Mucosa of rectum (tissue), 2 donors: ENCODE measurements at regions not wholly inside any gene's neighbourhood (a gene's known extent, or its start where the extent isn't known, plus 50 kb on each side); places are given as distances from the start of the nearest gene placed in this dataset.

Experiments used
- H3K27ac ChIP-seq, 2 donors: one replicate each; pipeline ENCODE4 v1.7.0; 2013; ENCODE audit warnings: inconsistent platforms in 2 of 2, low read depth in 2 of 2, low read length in 2 of 2
- H3K27me3 ChIP-seq, 2 donors: one replicate each; pipeline ENCODE4 v1.7.0; 2013; ENCODE audit warnings: low read length in 2 of 2; ENCODE audit not compliant: control insufficient read depth in 2 of 2, insufficient read depth in 2 of 2
- H3K36me3 ChIP-seq, 2 donors: one replicate each; pipeline ENCODE4 v1.7.0; 2013; ENCODE audit warnings: low read length in 2 of 2; ENCODE audit not compliant: control insufficient read depth in 2 of 2, insufficient read depth in 2 of 2
- H3K4me1 ChIP-seq, 2 donors: one replicate each; pipeline ENCODE4 v1.7.0; 2013; ENCODE audit warnings: low read length in 2 of 2, mild to moderate bottlenecking in 1 of 2; ENCODE audit not compliant: control insufficient read depth in 2 of 2, insufficient read depth in 2 of 2
- H3K4me3 ChIP-seq, 2 donors: one replicate each; pipeline ENCODE4 v1.7.0; 2013; ENCODE audit warnings: low read length in 2 of 2
- H3K9ac ChIP-seq, 2 donors: one replicate each; pipeline ENCODE4 v1.7.0; 2013; ENCODE audit warnings: low read length in 2 of 2, low read depth in 1 of 2, mild to moderate bottlenecking in 1 of 2
- H3K9me3 ChIP-seq, 2 donors: one replicate each; pipeline ENCODE4 v1.7.0; 2013; ENCODE audit warnings: low read length in 2 of 2; ENCODE audit not compliant: control insufficient read depth in 2 of 2
- donor health status: healthy.
- donor health status: Normal muscosa, but diverticular disease.

GRCh38 chr5:20590356-20590755, 602.4 kb upstream of the CDH18 start:
- H3K4me3 ChIP-seq: no peak overlapping the region
- no peaks in the 10 kb centered on the region for H3K27me3 ChIP-seq
- H3K9me3 ChIP-seq: no peaks in the 10 kb centered on the region
- H3K4me1 ChIP-seq: no peaks in the 10 kb centered on the region
- H3K9ac ChIP-seq: no peak overlapping the region
- no peak overlapping the region for H3K27ac ChIP-seq
- no peaks in the 10 kb centered on the region for H3K36me3 ChIP-seq

- Histone ChIP-seq H3K4me1 (no peaks in the 10 kb centered on the region), H3K9me3 (no peaks in the 10 kb centered on the region), H3K27ac (no peak overlapping the region), H3K9ac (no peak overlapping the region), H3K4me3 (no peak overlapping the region), H3K27me3 (no peaks in the 10 kb centered on the region), H3K36me3 (no peaks in the 10 kb centered on the region)
These were observed 587.6 kb upstream of the CDH18 start for GRCh38 chr5:20575571-20575970.

- no peak overlapping the region for H3K4me3 ChIP-seq
- H3K9me3 ChIP-seq: no peaks in the 10 kb centered on the region
- H3K36me3 ChIP-seq: no peaks in the 10 kb centered on the region
- no peaks in the 10 kb centered on the region for H3K27me3 ChIP-seq
- H3K4me1 ChIP-seq: no peaks in the 10 kb centered on the region
- H3K27ac ChIP-seq: no peak overlapping the region
- no peak overlapping the region for H3K9ac ChIP-seq
These were observed 586.6 kb upstream of the CDH18 start for GRCh38 chr5:20574576-20574975.

- no peak overlapping the region for H3K9ac ChIP-seq
- H3K36me3 ChIP-seq: no peaks in the 10 kb centered on the region
- H3K4me1 ChIP-seq: no peaks in the 10 kb centered on the region
- H3K4me3 ChIP-seq: no peak overlapping the region
- H3K27me3 ChIP-seq: no peaks in the 10 kb centered on the region
- H3K27ac ChIP-seq: no peak overlapping the region
- H3K9me3 ChIP-seq: no peaks in the 10 kb centered on the region
These were observed 584.6 kb upstream of the CDH18 start for GRCh38 chr5:20572614-20573013.

GRCh38 chr5:20570486-20570885, 582.5 kb upstream of the CDH18 start:
- no peaks in the 10 kb centered on the region for H3K36me3 ChIP-seq
- no peaks in the 10 kb centered on the region for H3K27me3 ChIP-seq
- H3K4me1 ChIP-seq: no peaks in the 10 kb centered on the region

GRCh38 chr5:20562544-20562943, 574.5 kb upstream of the CDH18 start:
- Histone ChIP-seq H3K36me3 (no peaks in the 10 kb centered on the region), H3K9ac (no peak overlapping the region), H3K9me3 (peaks cover 0 to 3% of the 10 kb centered on the region in 2 donors), H3K4me3 (no peak overlapping the region), H3K27me3 (no peaks in the 10 kb centered on the region), H3K27ac (no peak overlapping the region), H3K4me1 (no peaks in the 10 kb centered on the region)

More at GRCh38 chr5:20570486-20570885, 582.5 kb upstream of the CDH18 start:
- Histone ChIP-seq H3K27ac (no peak overlapping the region), H3K4me3 (no peak overlapping the region), H3K9me3 (peaks cover 0 to 3% of the 10 kb centered on the region in 2 donors), H3K9ac (no peak overlapping the region)

- H3K9me3 ChIP-seq: no peaks in the 10 kb centered on the region
- no peaks in the 10 kb centered on the region for H3K36me3 ChIP-seq
- H3K4me1 ChIP-seq: no peaks in the 10 kb centered on the region
- H3K27ac ChIP-seq: no peak overlapping the region
- no peak overlapping the region for H3K4me3 ChIP-seq
- H3K9ac ChIP-seq: no peak overlapping the region
- no peaks in the 10 kb centered on the region for H3K27me3 ChIP-seq
These were observed 571.8 kb upstream of the CDH18 start for GRCh38 chr5:20559845-20560244.

GRCh38 chr5:20556115-20556763, 568.2 kb upstream of the CDH18 start:
- Histone ChIP-seq H3K9me3 (no peaks in the 10 kb centered on the region), H3K27me3 (no peaks in the 10 kb centered on the region), H3K36me3 (no peaks in the 10 kb centered on the region), H3K27ac (no peak overlapping the region), H3K4me1 (no peaks in the 10 kb centered on the region), H3K4me3 (no peak overlapping the region), H3K9ac (no peak overlapping the region)

GRCh38 chr5:20555034-20555433, 567.0 kb upstream of the CDH18 start:
- H3K27me3 ChIP-seq: no peaks in the 10 kb centered on the region
- H3K27ac ChIP-seq: no peak overlapping the region
- H3K4me1 ChIP-seq: no peaks in the 10 kb centered on the region
- no peak overlapping the region for H3K4me3 ChIP-seq
- H3K9me3 ChIP-seq: no peaks in the 10 kb centered on the region
- H3K9ac ChIP-seq: no peak overlapping the region
- no peaks in the 10 kb centered on the region for H3K36me3 ChIP-seq

GRCh38 chr5:20554001-20554400, 566.0 kb upstream of the CDH18 start:
- no peaks in the 10 kb centered on the region for H3K27me3 ChIP-seq
- H3K27ac ChIP-seq: no peak overlapping the region
- H3K36me3 ChIP-seq: no peaks in the 10 kb centered on the region
- no peaks in the 10 kb centered on the region for H3K9me3 ChIP-seq
- H3K4me1 ChIP-seq: no peaks in the 10 kb centered on the region
- H3K4me3 ChIP-seq: no peak overlapping the region
- no peak overlapping the region for H3K9ac ChIP-seq
